ENCODE measurements at regions not wholly inside any gene's neighbourhood (a gene's known extent, or its start where the extent isn't known, plus 50 kb on each side); places are given as distances from the start of the nearest gene placed in this dataset.

GRCh38 chr3:124260206-124260915 is 268.4 kb upstream of the ROPN1 start (continued):
- TF ChIP-seq, protein P1, sequence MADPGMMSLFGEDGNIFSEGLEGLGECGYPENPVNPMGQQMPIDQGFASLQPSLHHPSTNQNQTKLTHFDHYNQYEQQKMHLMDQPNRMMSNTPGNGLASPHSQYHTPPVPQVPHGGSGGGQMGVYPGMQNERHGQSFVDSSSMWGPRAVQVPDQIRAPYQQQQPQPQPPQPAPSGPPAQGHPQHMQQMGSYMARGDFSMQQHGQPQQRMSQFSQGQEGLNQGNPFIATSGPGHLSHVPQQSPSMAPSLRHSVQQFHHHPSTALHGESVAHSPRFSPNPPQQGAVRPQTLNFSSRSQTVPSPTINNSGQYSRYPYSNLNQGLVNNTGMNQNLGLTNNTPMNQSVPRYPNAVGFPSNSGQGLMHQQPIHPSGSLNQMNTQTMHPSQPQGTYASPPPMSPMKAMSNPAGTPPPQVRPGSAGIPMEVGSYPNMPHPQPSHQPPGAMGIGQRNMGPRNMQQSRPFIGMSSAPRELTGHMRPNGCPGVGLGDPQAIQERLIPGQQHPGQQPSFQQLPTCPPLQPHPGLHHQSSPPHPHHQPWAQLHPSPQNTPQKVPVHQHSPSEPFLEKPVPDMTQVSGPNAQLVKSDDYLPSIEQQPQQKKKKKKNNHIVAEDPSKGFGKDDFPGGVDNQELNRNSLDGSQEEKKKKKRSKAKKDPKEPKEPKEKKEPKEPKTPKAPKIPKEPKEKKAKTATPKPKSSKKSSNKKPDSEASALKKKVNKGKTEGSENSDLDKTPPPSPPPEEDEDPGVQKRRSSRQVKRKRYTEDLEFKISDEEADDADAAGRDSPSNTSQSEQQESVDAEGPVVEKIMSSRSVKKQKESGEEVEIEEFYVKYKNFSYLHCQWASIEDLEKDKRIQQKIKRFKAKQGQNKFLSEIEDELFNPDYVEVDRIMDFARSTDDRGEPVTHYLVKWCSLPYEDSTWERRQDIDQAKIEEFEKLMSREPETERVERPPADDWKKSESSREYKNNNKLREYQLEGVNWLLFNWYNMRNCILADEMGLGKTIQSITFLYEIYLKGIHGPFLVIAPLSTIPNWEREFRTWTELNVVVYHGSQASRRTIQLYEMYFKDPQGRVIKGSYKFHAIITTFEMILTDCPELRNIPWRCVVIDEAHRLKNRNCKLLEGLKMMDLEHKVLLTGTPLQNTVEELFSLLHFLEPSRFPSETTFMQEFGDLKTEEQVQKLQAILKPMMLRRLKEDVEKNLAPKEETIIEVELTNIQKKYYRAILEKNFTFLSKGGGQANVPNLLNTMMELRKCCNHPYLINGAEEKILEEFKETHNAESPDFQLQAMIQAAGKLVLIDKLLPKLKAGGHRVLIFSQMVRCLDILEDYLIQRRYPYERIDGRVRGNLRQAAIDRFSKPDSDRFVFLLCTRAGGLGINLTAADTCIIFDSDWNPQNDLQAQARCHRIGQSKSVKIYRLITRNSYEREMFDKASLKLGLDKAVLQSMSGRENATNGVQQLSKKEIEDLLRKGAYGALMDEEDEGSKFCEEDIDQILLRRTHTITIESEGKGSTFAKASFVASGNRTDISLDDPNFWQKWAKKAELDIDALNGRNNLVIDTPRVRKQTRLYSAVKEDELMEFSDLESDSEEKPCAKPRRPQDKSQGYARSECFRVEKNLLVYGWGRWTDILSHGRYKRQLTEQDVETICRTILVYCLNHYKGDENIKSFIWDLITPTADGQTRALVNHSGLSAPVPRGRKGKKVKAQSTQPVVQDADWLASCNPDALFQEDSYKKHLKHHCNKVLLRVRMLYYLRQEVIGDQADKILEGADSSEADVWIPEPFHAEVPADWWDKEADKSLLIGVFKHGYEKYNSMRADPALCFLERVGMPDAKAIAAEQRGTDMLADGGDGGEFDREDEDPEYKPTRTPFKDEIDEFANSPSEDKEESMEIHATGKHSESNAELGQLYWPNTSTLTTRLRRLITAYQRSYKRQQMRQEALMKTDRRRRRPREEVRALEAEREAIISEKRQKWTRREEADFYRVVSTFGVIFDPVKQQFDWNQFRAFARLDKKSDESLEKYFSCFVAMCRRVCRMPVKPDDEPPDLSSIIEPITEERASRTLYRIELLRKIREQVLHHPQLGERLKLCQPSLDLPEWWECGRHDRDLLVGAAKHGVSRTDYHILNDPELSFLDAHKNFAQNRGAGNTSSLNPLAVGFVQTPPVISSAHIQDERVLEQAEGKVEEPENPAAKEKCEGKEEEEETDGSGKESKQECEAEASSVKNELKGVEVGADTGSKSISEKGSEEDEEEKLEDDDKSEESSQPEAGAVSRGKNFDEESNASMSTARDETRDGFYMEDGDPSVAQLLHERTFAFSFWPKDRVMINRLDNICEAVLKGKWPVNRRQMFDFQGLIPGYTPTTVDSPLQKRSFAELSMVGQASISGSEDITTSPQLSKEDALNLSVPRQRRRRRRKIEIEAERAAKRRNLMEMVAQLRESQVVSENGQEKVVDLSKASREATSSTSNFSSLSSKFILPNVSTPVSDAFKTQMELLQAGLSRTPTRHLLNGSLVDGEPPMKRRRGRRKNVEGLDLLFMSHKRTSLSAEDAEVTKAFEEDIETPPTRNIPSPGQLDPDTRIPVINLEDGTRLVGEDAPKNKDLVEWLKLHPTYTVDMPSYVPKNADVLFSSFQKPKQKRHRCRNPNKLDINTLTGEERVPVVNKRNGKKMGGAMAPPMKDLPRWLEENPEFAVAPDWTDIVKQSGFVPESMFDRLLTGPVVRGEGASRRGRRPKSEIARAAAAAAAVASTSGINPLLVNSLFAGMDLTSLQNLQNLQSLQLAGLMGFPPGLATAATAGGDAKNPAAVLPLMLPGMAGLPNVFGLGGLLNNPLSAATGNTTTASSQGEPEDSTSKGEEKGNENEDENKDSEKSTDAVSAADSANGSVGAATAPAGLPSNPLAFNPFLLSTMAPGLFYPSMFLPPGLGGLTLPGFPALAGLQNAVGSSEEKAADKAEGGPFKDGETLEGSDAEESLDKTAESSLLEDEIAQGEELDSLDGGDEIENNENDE (IDR thresholded peaks at IDR 0.05; ENCODE audit: insufficient replicate concordance, low read length): no peak
- TF ChIP-seq CTBP2 (IDR thresholded peaks at IDR 0.05; ENCODE audit: borderline replicate concordance, insufficient read depth, insufficient read length, low read length) (no peak), SAP30 (IDR thresholded peaks at IDR 0.05; ENCODE audit: insufficient read depth, insufficient replicate concordance, low read length) (no peak), TBP (IDR thresholded peaks at IDR 0.05; ENCODE audit: low read depth, low read length) (no peak), CBX8 (IDR thresholded peaks at IDR 0.05; ENCODE audit: borderline replicate concordance, low read depth, low read length) (no peak)
- TF ChIP-seq, protein P2, sequence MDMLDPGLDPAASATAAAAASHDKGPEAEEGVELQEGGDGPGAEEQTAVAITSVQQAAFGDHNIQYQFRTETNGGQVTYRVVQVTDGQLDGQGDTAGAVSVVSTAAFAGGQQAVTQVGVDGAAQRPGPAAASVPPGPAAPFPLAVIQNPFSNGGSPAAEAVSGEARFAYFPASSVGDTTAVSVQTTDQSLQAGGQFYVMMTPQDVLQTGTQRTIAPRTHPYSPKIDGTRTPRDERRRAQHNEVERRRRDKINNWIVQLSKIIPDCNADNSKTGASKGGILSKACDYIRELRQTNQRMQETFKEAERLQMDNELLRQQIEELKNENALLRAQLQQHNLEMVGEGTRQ (IDR thresholded peaks at IDR 0.05; ENCODE audit: low read length): no peak
